ENCODE measurements at regions not wholly inside any gene's neighbourhood (a gene's known extent, or its start where the extent isn't known, plus 50 kb on each side); places are given as distances from the start of the nearest gene placed in this dataset.

GRCh38 chr2:14745288-14746076, 113.0 kb downstream of the LRATD1 start:
- FAIRE-seq: no peak
- WGBS, 3 donors: 81 to 86% (median 84%) methylated on average over 9 of the region's 9 CpGs
- Histone ChIP-seq H3K27ac (ENCODE audit: low read depth in 1 of 3, low read length in 2 of 3) (no peak overlapping the region), H3K4me3 (ENCODE audit: low read depth in 1 of 3, low read length in 3 of 3) (no peak overlapping the region), H3K36me3 (ENCODE audit: control insufficient read depth in 3 of 3, insufficient read depth in 2 of 3, low read depth in 1 of 3, low read length in 3 of 3) (no peaks in the 10 kb centered on the region), H3K9me3 (ENCODE audit: control insufficient read depth in 2 of 2, insufficient read depth in 1 of 2, low read depth in 1 of 2, low read length in 1 of 2) (peaks cover 0 to 9% of the 10 kb centered on the region in 2 donors), H3K27me3 (ENCODE audit: control insufficient read depth in 3 of 3, insufficient read depth in 3 of 3, low read length in 3 of 3) (no peaks in the 10 kb centered on the region), H3K4me1 (ENCODE audit: control insufficient read depth in 3 of 3, insufficient read depth in 2 of 3, low read depth in 1 of 3, low read length in 2 of 3) (no peaks in the 10 kb centered on the region)
- DNase-seq: no peak

DNA sequence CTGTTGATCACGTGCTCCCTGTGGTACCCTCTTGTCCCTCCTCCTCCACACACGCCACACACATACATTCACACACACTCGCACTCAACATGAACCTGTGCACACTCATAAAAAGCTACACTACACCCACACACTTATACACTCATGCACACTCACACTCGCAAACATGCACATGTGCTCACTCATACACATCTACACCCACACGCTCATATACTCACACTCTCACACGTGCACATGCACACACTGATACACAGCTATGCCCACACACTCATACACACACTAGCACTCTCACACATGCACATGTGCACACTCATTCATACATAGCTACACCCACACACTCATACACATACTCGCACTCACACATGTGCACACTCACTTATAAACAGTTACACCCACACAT, 113.6 kb downstream of the LRATD1 start:
- Histone ChIP-seq H3K9me3 (ENCODE audit: control insufficient read depth in 2 of 2, insufficient read depth in 1 of 2, low read depth in 1 of 2, low read length in 1 of 2) (peaks cover 0 to 9% of the 10 kb centered on the region in 2 donors), H3K27ac (ENCODE audit: low read depth in 1 of 3, low read length in 2 of 3) (no peak overlapping the region), H3K27me3 (ENCODE audit: control insufficient read depth in 3 of 3, insufficient read depth in 3 of 3, low read length in 3 of 3) (no peaks in the 10 kb centered on the region), H3K4me3 (ENCODE audit: low read depth in 1 of 3, low read length in 3 of 3) (no peak overlapping the region), H3K36me3 (ENCODE audit: control insufficient read depth in 3 of 3, insufficient read depth in 2 of 3, low read depth in 1 of 3, low read length in 3 of 3) (no peaks in the 10 kb centered on the region), H3K4me1 (ENCODE audit: control insufficient read depth in 3 of 3, insufficient read depth in 2 of 3, low read depth in 1 of 3, low read length in 2 of 3) (no peaks in the 10 kb centered on the region)
- no peak for DNase-seq
- 91 to 97% (median 94%) methylated on average over 7 of the region's 7 CpGs for WGBS, 3 donors
- FAIRE-seq: no peak

- DNase-seq: no peak
- Histone ChIP-seq H3K9me3 (ENCODE audit: control insufficient read depth in 2 of 2, insufficient read depth in 1 of 2, low read depth in 1 of 2, low read length in 1 of 2) (peaks cover 0 to 9% of the 10 kb centered on the region in 2 donors), H3K27me3 (ENCODE audit: control insufficient read depth in 3 of 3, insufficient read depth in 3 of 3, low read length in 3 of 3) (no peaks in the 10 kb centered on the region), H3K36me3 (ENCODE audit: control insufficient read depth in 3 of 3, insufficient read depth in 2 of 3, low read depth in 1 of 3, low read length in 3 of 3) (no peaks in the 10 kb centered on the region), H3K4me3 (ENCODE audit: low read depth in 1 of 3, low read length in 3 of 3) (no peak overlapping the region), H3K4me1 (ENCODE audit: control insufficient read depth in 3 of 3, insufficient read depth in 2 of 3, low read depth in 1 of 3, low read length in 2 of 3) (no peaks in the 10 kb centered on the region), H3K27ac (ENCODE audit: low read depth in 1 of 3, low read length in 2 of 3) (no peak overlapping the region)
- no peak for FAIRE-seq
- 89 to 93% (median 91%) methylated on average over 5 of the region's 5 CpGs for WGBS, 3 donors
Observed at GRCh38 chr2:14747447-14747846, 114.9 kb downstream of the LRATD1 start.

DNA sequence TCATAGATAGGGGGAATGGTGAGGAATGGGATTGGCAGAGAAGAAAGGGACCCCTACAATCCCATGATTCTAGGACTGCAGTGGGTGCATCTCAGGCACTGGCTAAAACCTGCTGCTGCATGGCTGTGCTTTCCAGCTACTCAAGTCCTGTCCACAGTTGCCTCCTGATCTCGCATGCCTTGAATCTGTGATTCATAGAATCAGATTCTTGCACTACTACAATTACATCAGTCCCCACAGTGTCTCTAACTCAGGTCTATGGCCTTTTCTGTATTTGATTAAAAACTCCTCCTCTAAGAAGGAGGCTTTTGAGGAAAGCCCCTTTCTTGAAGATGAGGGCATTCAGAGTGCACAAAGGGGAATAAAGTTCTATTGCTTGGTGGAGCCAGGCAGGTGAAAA, 117.4 kb downstream of the LRATD1 start:
- no peaks in the 10 kb centered on the region for H3K4me1 ChIP-seq (ENCODE audit: control insufficient read depth in 3 of 3, insufficient read depth in 2 of 3, low read depth in 1 of 3, low read length in 2 of 3)
- H3K4me3 ChIP-seq (ENCODE audit: low read depth in 1 of 3, low read length in 3 of 3): no peak overlapping the region
- H3K27me3 ChIP-seq (ENCODE audit: control insufficient read depth in 3 of 3, insufficient read depth in 3 of 3, low read length in 3 of 3): no peaks in the 10 kb centered on the region
- FAIRE-seq: no peak
- DNase-seq: no peak
- WGBS, 3 donors: 75 to 84% (median 81%) methylated on average over 1 of the region's 1 CpG
- no peak overlapping the region for H3K27ac ChIP-seq (ENCODE audit: low read depth in 1 of 3, low read length in 2 of 3)
- no peaks in the 10 kb centered on the region for H3K36me3 ChIP-seq (ENCODE audit: control insufficient read depth in 3 of 3, insufficient read depth in 2 of 3, low read depth in 1 of 3, low read length in 3 of 3)
- peaks cover 0 to 9% of the 10 kb centered on the region in 2 donors for H3K9me3 ChIP-seq (ENCODE audit: control insufficient read depth in 2 of 2, insufficient read depth in 1 of 2, low read depth in 1 of 2, low read length in 1 of 2)

DNA sequence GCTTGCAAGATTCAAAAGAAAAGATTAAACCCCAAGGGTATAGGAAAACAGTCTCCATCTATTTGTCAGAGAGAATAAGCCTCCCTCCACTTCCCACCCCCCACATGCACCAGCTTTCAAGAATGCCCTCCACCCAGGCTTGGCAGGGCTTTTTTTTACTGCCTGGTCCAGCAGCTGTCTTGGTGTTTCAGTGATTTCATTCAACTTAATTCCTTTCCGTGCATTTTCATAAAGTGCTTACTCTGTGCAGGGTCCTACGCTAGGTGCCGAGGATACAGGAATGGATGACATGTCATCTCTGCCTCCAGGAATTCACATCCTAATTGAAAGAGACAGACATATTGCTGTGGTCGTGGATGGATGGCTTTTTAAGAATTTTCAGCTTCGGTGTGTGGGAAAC, 117.9 kb downstream of the LRATD1 start:
- WGBS, 3 donors: 85 to 90% (median 85%) methylated on average over 5 of the region's 5 CpGs
- Histone ChIP-seq H3K36me3 (ENCODE audit: control insufficient read depth in 3 of 3, insufficient read depth in 2 of 3, low read depth in 1 of 3, low read length in 3 of 3) (no peaks in the 10 kb centered on the region), H3K27ac (ENCODE audit: low read depth in 1 of 3, low read length in 2 of 3) (no peak overlapping the region), H3K9me3 (ENCODE audit: control insufficient read depth in 2 of 2, insufficient read depth in 1 of 2, low read depth in 1 of 2, low read length in 1 of 2) (peaks cover 0 to 9% of the 10 kb centered on the region in 2 donors), H3K27me3 (ENCODE audit: control insufficient read depth in 3 of 3, insufficient read depth in 3 of 3, low read length in 3 of 3) (no peaks in the 10 kb centered on the region), H3K4me3 (ENCODE audit: low read depth in 1 of 3, low read length in 3 of 3) (no peak overlapping the region), H3K4me1 (ENCODE audit: control insufficient read depth in 3 of 3, insufficient read depth in 2 of 3, low read depth in 1 of 3, low read length in 2 of 3) (no peaks in the 10 kb centered on the region)
- DNase-seq: no peak
- FAIRE-seq: no peak

DNA sequence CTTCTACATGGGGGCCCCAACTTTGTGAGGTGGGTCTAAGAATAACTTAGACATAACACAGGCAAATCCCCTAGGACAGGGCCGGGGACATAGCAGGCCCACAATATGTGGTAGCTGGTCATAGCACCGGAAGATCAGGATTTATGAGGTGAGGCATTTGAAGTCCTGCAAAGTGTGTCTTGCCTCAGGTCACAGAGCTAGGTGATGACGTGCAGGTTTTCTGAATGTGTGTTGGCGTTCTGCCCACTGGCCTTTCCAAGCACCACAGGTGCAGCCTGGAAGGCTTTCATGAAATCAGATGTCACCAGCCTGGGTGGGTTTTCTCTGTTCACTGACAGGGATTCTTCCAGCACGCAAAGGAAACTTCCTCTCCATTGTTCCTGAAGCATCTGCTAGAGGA, 119.1 kb downstream of the LRATD1 start:
- Histone ChIP-seq H3K27me3 (ENCODE audit: control insufficient read depth in 3 of 3, insufficient read depth in 3 of 3, low read length in 3 of 3) (no peaks in the 10 kb centered on the region), H3K36me3 (ENCODE audit: control insufficient read depth in 3 of 3, insufficient read depth in 2 of 3, low read depth in 1 of 3, low read length in 3 of 3) (no peaks in the 10 kb centered on the region), H3K9me3 (ENCODE audit: control insufficient read depth in 2 of 2, insufficient read depth in 1 of 2, low read depth in 1 of 2, low read length in 1 of 2) (peaks cover 0 to 9% of the 10 kb centered on the region in 2 donors), H3K4me1 (ENCODE audit: control insufficient read depth in 3 of 3, insufficient read depth in 2 of 3, low read depth in 1 of 3, low read length in 2 of 3) (no peaks in the 10 kb centered on the region), H3K27ac (ENCODE audit: low read depth in 1 of 3, low read length in 2 of 3) (no peak overlapping the region), H3K4me3 (ENCODE audit: low read depth in 1 of 3, low read length in 3 of 3) (no peak overlapping the region)
- no peak for FAIRE-seq
- 69 to 79% (median 73%) methylated on average over 5 of the region's 5 CpGs for WGBS, 3 donors
- no peak for DNase-seq

DNA sequence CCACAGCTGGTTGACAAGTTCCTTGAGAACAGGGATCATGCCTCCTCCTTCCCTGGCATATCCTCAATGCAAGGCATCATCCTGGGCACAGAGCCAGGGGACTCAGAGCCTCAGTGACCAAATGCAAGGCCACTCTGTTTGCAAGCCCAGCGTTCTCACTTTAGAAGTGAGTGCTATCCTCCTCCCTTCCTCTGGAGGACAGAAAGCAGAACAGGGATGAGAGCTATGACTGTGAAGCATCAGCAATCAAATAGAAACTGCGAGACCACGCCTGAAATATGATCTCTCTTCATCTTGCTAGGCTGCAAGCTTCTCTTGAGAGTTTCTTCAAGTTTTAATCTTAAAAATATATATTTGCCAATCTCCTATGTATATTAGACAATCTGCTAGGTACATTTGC, 119.8 kb downstream of the LRATD1 start:
- DNase-seq: no peak
- Histone ChIP-seq H3K27ac (ENCODE audit: low read depth in 1 of 3, low read length in 2 of 3) (no peak overlapping the region), H3K36me3 (ENCODE audit: control insufficient read depth in 3 of 3, insufficient read depth in 2 of 3, low read depth in 1 of 3, low read length in 3 of 3) (no peaks in the 10 kb centered on the region), H3K4me3 (ENCODE audit: low read depth in 1 of 3, low read length in 3 of 3) (no peak overlapping the region), H3K9me3 (ENCODE audit: control insufficient read depth in 2 of 2, insufficient read depth in 1 of 2, low read depth in 1 of 2, low read length in 1 of 2) (peaks cover 0 to 2% of the 10 kb centered on the region in 2 donors), H3K4me1 (ENCODE audit: control insufficient read depth in 3 of 3, insufficient read depth in 2 of 3, low read depth in 1 of 3, low read length in 2 of 3) (no peaks in the 10 kb centered on the region), H3K27me3 (ENCODE audit: control insufficient read depth in 3 of 3, insufficient read depth in 3 of 3, low read length in 3 of 3) (no peaks in the 10 kb centered on the region)
- no peak for FAIRE-seq
- WGBS, 3 donors: 71 to 92% (median 73%) methylated on average over 3 of the region's 3 CpGs

GRCh38 chr2:14756122-14756541, 123.6 kb downstream of the LRATD1 start:
- 61 to 80% (median 74%) methylated on average over 3 of the region's 3 CpGs for WGBS, 3 donors
- H3K36me3 ChIP-seq (ENCODE audit: control insufficient read depth in 3 of 3, insufficient read depth in 2 of 3, low read depth in 1 of 3, low read length in 3 of 3): no peaks in the 10 kb centered on the region
- H3K27me3 ChIP-seq (ENCODE audit: control insufficient read depth in 3 of 3, insufficient read depth in 3 of 3, low read length in 3 of 3): no peaks in the 10 kb centered on the region
- DNase-seq (no peak), FAIRE-seq (no peak)
- no peaks in the 10 kb centered on the region for H3K9me3 ChIP-seq (ENCODE audit: control insufficient read depth in 2 of 2, insufficient read depth in 1 of 2, low read depth in 1 of 2, low read length in 1 of 2)
- H3K4me1 ChIP-seq (ENCODE audit: control insufficient read depth in 3 of 3, insufficient read depth in 2 of 3, low read depth in 1 of 3, low read length in 2 of 3): no peaks in the 10 kb centered on the region
- no peak overlapping the region for H3K4me3 ChIP-seq (ENCODE audit: low read depth in 1 of 3, low read length in 3 of 3)
- no peak overlapping the region for H3K27ac ChIP-seq (ENCODE audit: low read depth in 1 of 3, low read length in 2 of 3)

Measured in small intestine (tissue), 7 donors.